Stimulated activated CD4-positive, alpha-beta T cell treated with anti-CD3 and anti-CD28 coated beads, Interleukin-15, amount 100 ng/mL, for 24 hours (primary cell): ENCODE measurements at regions not wholly inside any gene's neighbourhood (a gene's known extent, or its start where the extent isn't known, plus 50 kb on each side); places are given as distances from the start of the nearest gene placed in this dataset.
A peak's percentile ranks its signal among the peaks of the same experiment; 100 is the strongest.
"Not testable (repeated sequence)": the region's sequence is repeated elsewhere in the genome, so short reads cannot be mapped to it uniquely, and the experiment has no call there.

Source experiments
- DNase-seq: peaks from one replicate; pipeline ENCODE4 v3.0.0-alpha.2; 2020

- DNase-seq = no peak
Measured at GRCh38 chr3:160047876-160048275, 59.2 kb downstream of the IL12A start.

GRCh38 chr3:160049038-160049437 is 60.4 kb downstream of the IL12A start:
- DNase-seq = no peak

- no peak for DNase-seq
Measured at GRCh38 chr3:160049565-160049964, 60.9 kb downstream of the IL12A start.

GRCh38 chr3:160049988-160050387 is 61.4 kb downstream of the IL12A start:
- DNase-seq = no peak

- DNase-seq = no peak
Measured at GRCh38 chr3:160052385-160053047, 63.9 kb downstream of the IL12A start.

- DNase-seq = no peak
Measured at GRCh38 chr3:160053048-160053391, 64.4 kb downstream of the IL12A start.

GRCh38 chr3:160054862-160055261 is 66.2 kb downstream of the IL12A start:
- not testable (repeated sequence) for DNase-seq

- DNase-seq = no peak
Measured at GRCh38 chr3:160055659-160056058, 67.0 kb downstream of the IL12A start.

- no peak for DNase-seq
Measured at GRCh38 chr3:160057331-160057730, 68.7 kb downstream of the IL12A start.

GRCh38 chr3:160060409-160061027 is 71.9 kb downstream of the IL12A start:
- no peak for DNase-seq

- peak; percentile 5 for DNase-seq
Measured at GRCh38 chr3:160061525-160061924, 72.9 kb downstream of the IL12A start.

- no peak for DNase-seq
Measured at GRCh38 chr3:160065282-160065681, 76.6 kb downstream of the IL12A start.

- no peak for DNase-seq
Measured at GRCh38 chr3:160065786-160066185, 77.2 kb downstream of the IL12A start.

- DNase-seq = no peak
Measured at GRCh38 chr3:160069986-160070385, 81.4 kb downstream of the IL12A start.

- DNase-seq = no peak
Measured at GRCh38 chr3:160076519-160076918, 87.9 kb downstream of the IL12A start.

- DNase-seq = no peak
Measured at GRCh38 chr3:160078533-160078932, 89.9 kb downstream of the IL12A start.

- no peak for DNase-seq
Measured at GRCh38 chr3:160081958-160082533, 93.4 kb downstream of the IL12A start.

GRCh38 chr3:160084998-160085397 is 96.4 kb downstream of the IL12A start:
- DNase-seq = no peak

- no peak for DNase-seq
Measured at GRCh38 chr3:160088492-160089137, 100.0 kb downstream of the IL12A start.

GRCh38 chr3:160090653-160091052 is 102.0 kb downstream of the IL12A start:
- no peak for DNase-seq

GRCh38 chr3:160091441-160091840 is 102.8 kb downstream of the IL12A start:
- DNase-seq = no peak

- DNase-seq = no peak
Measured at GRCh38 chr3:160092760-160093159, 104.1 kb downstream of the IL12A start.

- DNase-seq = no peak
Measured at GRCh38 chr3:160094562-160094961, 105.9 kb downstream of the IL12A start.

GRCh38 chr3:160097478-160097877 is 108.8 kb downstream of the IL12A start:
- DNase-seq = no peak
